ENCODE measurements at regions not wholly inside any gene's neighbourhood (a gene's known extent, or its start where the extent isn't known, plus 50 kb on each side); places are given as distances from the start of the nearest gene placed in this dataset.

DNA sequence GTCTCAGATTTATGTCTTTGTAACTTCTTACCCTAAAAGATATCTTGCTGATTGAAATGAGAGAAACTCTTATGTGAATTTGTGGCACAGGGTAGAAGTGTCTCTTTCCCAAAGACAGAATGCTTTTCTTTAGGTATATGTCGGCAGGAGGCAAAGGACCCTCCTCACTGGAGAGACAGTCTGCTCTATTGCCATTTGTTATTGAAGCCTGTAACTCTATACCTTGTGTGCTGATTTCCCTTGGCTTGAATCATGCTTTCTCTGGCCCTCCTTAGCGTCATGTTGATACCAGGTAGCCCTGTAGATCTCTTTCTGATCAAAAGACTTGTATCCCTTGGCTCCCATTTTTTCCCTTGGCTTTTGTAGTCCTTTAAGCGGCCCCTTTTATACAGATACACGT is 284.3 kb downstream of the CXXC4 start:
- TF ChIP-seq CTCF (IDR thresholded peaks at IDR 0.05) (no peak), POLR2A (IDR thresholded peaks at IDR 0.05) (no peak)
